ENCODE measurements at regions not wholly inside any gene's neighbourhood (a gene's known extent, or its start where the extent isn't known, plus 50 kb on each side); places are given as distances from the start of the nearest gene placed in this dataset.
"Not testable (repeated sequence)": the region's sequence is repeated elsewhere in the genome, so short reads cannot be mapped to it uniquely, and the experiment has no call there.

- H3K4me1 ChIP-seq (ENCODE audit: control insufficient read depth, insufficient read depth, low read length); H3K27me3 Mint-ChIP-seq (ENCODE audit: low read depth in 2 of 2); H3K36me3 Mint-ChIP-seq; H3K4me1 Mint-ChIP-seq; H3K9me3 ChIP-seq (ENCODE audit: control insufficient read depth, insufficient read depth, low read length); intact Hi-C loops (cut with micrococcal nuclease); H3K36me3 ChIP-seq (ENCODE audit: control insufficient read depth, insufficient read depth, low read length); H3K9me3 Mint-ChIP-seq; DNase-seq; H3K4me3 ChIP-seq (ENCODE audit: low read length); ATAC-seq; H3K4me3 Mint-ChIP-seq; H3K27ac Mint-ChIP-seq; H3K27me3 ChIP-seq (ENCODE audit: control insufficient read depth, insufficient read depth, low read length); H3K27ac ChIP-seq (ENCODE audit: low read length): not testable (repeated sequence)
- WGBS (ENCODE audit: insufficient coverage): 88% methylated on average over 4 of the region's 7 CpGs
Observed at GRCh38 chr7:150098592-150098991, 224.6 kb upstream of the LRRC61 start.

GRCh38 chr7:150101282-150101681, 221.9 kb upstream of the LRRC61 start:
- H3K4me1 Mint-ChIP-seq; H3K27ac ChIP-seq (ENCODE audit: low read length); H3K27ac Mint-ChIP-seq; H3K4me3 ChIP-seq (ENCODE audit: low read length); H3K4me1 ChIP-seq (ENCODE audit: control insufficient read depth, insufficient read depth, low read length); H3K27me3 Mint-ChIP-seq (ENCODE audit: low read depth in 2 of 2); intact Hi-C loops (cut with micrococcal nuclease); H3K36me3 ChIP-seq (ENCODE audit: control insufficient read depth, insufficient read depth, low read length); ATAC-seq; H3K4me3 Mint-ChIP-seq; H3K9me3 Mint-ChIP-seq; DNase-seq; H3K27me3 ChIP-seq (ENCODE audit: control insufficient read depth, insufficient read depth, low read length); H3K36me3 Mint-ChIP-seq; H3K9me3 ChIP-seq (ENCODE audit: control insufficient read depth, insufficient read depth, low read length): not testable (repeated sequence)
- 88% methylated on average over 5 of the region's 7 CpGs for WGBS (ENCODE audit: insufficient coverage)

GRCh38 chr7:150107283-150107682, 215.9 kb upstream of the LRRC61 start:
- H3K9me3 Mint-ChIP-seq; H3K36me3 ChIP-seq (ENCODE audit: control insufficient read depth, insufficient read depth, low read length); H3K9me3 ChIP-seq (ENCODE audit: control insufficient read depth, insufficient read depth, low read length); H3K27ac Mint-ChIP-seq; DNase-seq; H3K4me3 Mint-ChIP-seq; H3K36me3 Mint-ChIP-seq; H3K4me3 ChIP-seq (ENCODE audit: low read length); H3K27me3 Mint-ChIP-seq (ENCODE audit: low read depth in 2 of 2); H3K27me3 ChIP-seq (ENCODE audit: control insufficient read depth, insufficient read depth, low read length); H3K27ac ChIP-seq (ENCODE audit: low read length); H3K4me1 Mint-ChIP-seq; H3K4me1 ChIP-seq (ENCODE audit: control insufficient read depth, insufficient read depth, low read length); ATAC-seq; intact Hi-C loops (cut with micrococcal nuclease): not testable (repeated sequence)
- no CpG with 5 or more reads among the region's 1 CpG for WGBS (ENCODE audit: insufficient coverage)

GRCh38 chr7:150110375-150110820, 212.8 kb upstream of the LRRC61 start:
- intact Hi-C loops (cut with micrococcal nuclease); H3K9me3 Mint-ChIP-seq: not testable (repeated sequence)

GRCh38 chr7:150110882-150111281, 212.3 kb upstream of the LRRC61 start:
- H3K36me3 ChIP-seq (ENCODE audit: control insufficient read depth, insufficient read depth, low read length); H3K27ac ChIP-seq (ENCODE audit: low read length); H3K4me1 Mint-ChIP-seq; H3K27me3 ChIP-seq (ENCODE audit: control insufficient read depth, insufficient read depth, low read length); H3K36me3 Mint-ChIP-seq; H3K9me3 ChIP-seq (ENCODE audit: control insufficient read depth, insufficient read depth, low read length); DNase-seq; H3K4me3 Mint-ChIP-seq; ATAC-seq; H3K9me3 Mint-ChIP-seq; H3K4me1 ChIP-seq (ENCODE audit: control insufficient read depth, insufficient read depth, low read length); intact Hi-C loops (cut with micrococcal nuclease); H3K4me3 ChIP-seq (ENCODE audit: low read length); H3K27ac Mint-ChIP-seq: not testable (repeated sequence)
- peaks cover 5 to 17% of the 10 kb centered on the region in 2 donors for H3K27me3 Mint-ChIP-seq (ENCODE audit: low read depth in 2 of 2)
- WGBS (ENCODE audit: insufficient coverage): 82% methylated on average over 3 of the region's 8 CpGs

More at GRCh38 chr7:150110375-150110820, 212.8 kb upstream of the LRRC61 start:
- WGBS (ENCODE audit: insufficient coverage): no CpG with 5 or more reads among the region's 5 CpGs
- not testable (repeated sequence) for H3K4me1 Mint-ChIP-seq; H3K4me3 ChIP-seq (ENCODE audit: low read length); H3K4me1 ChIP-seq (ENCODE audit: control insufficient read depth, insufficient read depth, low read length); H3K36me3 Mint-ChIP-seq; H3K4me3 Mint-ChIP-seq; H3K27ac Mint-ChIP-seq; H3K9me3 ChIP-seq (ENCODE audit: control insufficient read depth, insufficient read depth, low read length); H3K27ac ChIP-seq (ENCODE audit: low read length); H3K27me3 ChIP-seq (ENCODE audit: control insufficient read depth, insufficient read depth, low read length); H3K36me3 ChIP-seq (ENCODE audit: control insufficient read depth, insufficient read depth, low read length)
- peak in 1 of 3 donors; percentile 63 for ATAC-seq
- peak in 1 of 2 donors; percentile 10 for DNase-seq
- H3K27me3 Mint-ChIP-seq (ENCODE audit: low read depth in 2 of 2): peaks cover 5 to 15% of the 10 kb centered on the region in 2 donors

GRCh38 chr7:150111373-150112139, 211.6 kb upstream of the LRRC61 start:
- 85% methylated on average over 9 of the region's 33 CpGs for WGBS (ENCODE audit: insufficient coverage)
- H3K27me3 ChIP-seq (ENCODE audit: control insufficient read depth, insufficient read depth, low read length); H3K9me3 ChIP-seq (ENCODE audit: control insufficient read depth, insufficient read depth, low read length); intact Hi-C loops (cut with micrococcal nuclease); H3K27ac Mint-ChIP-seq; H3K9me3 Mint-ChIP-seq; ATAC-seq; H3K4me3 Mint-ChIP-seq; H3K4me1 Mint-ChIP-seq; H3K4me3 ChIP-seq (ENCODE audit: low read length); H3K27ac ChIP-seq (ENCODE audit: low read length); H3K4me1 ChIP-seq (ENCODE audit: control insufficient read depth, insufficient read depth, low read length); H3K36me3 ChIP-seq (ENCODE audit: control insufficient read depth, insufficient read depth, low read length); DNase-seq; H3K36me3 Mint-ChIP-seq: not testable (repeated sequence)
- peaks cover 5 to 17% of the 10 kb centered on the region in 2 donors for H3K27me3 Mint-ChIP-seq (ENCODE audit: low read depth in 2 of 2)

- H3K4me1 Mint-ChIP-seq; H3K27me3 ChIP-seq (ENCODE audit: control insufficient read depth, insufficient read depth, low read length); H3K4me3 ChIP-seq (ENCODE audit: low read length); H3K36me3 Mint-ChIP-seq; H3K9me3 ChIP-seq (ENCODE audit: control insufficient read depth, insufficient read depth, low read length); ATAC-seq; intact Hi-C loops (cut with micrococcal nuclease); H3K27ac ChIP-seq (ENCODE audit: low read length); H3K4me1 ChIP-seq (ENCODE audit: control insufficient read depth, insufficient read depth, low read length); H3K9me3 Mint-ChIP-seq; H3K4me3 Mint-ChIP-seq; DNase-seq; H3K36me3 ChIP-seq (ENCODE audit: control insufficient read depth, insufficient read depth, low read length); H3K27ac Mint-ChIP-seq: not testable (repeated sequence)
- no CpG with 5 or more reads among the region's 2 CpGs for WGBS (ENCODE audit: insufficient coverage)
- H3K27me3 Mint-ChIP-seq (ENCODE audit: low read depth in 2 of 2): peaks cover 5 to 17% of the 10 kb centered on the region in 2 donors
Observed at GRCh38 chr7:150113301-150113700, 209.9 kb upstream of the LRRC61 start.

- 67% methylated on average over 2 of the region's 3 CpGs for WGBS (ENCODE audit: insufficient coverage)
- H3K4me3 ChIP-seq (ENCODE audit: low read length); H3K9me3 Mint-ChIP-seq; H3K27ac ChIP-seq (ENCODE audit: low read length); H3K4me3 Mint-ChIP-seq; ATAC-seq; H3K9me3 ChIP-seq (ENCODE audit: control insufficient read depth, insufficient read depth, low read length); H3K27me3 ChIP-seq (ENCODE audit: control insufficient read depth, insufficient read depth, low read length); H3K4me1 Mint-ChIP-seq; H3K27ac Mint-ChIP-seq; H3K36me3 ChIP-seq (ENCODE audit: control insufficient read depth, insufficient read depth, low read length); intact Hi-C loops (cut with micrococcal nuclease); H3K4me1 ChIP-seq (ENCODE audit: control insufficient read depth, insufficient read depth, low read length); H3K36me3 Mint-ChIP-seq; DNase-seq: not testable (repeated sequence)
- H3K27me3 Mint-ChIP-seq (ENCODE audit: low read depth in 2 of 2): peaks cover 9 to 25% of the 10 kb centered on the region in 2 donors
Observed at GRCh38 chr7:150114591-150114990, 208.6 kb upstream of the LRRC61 start.

Data from natural killer cell (primary cell).